ENCODE measurements at regions not wholly inside any gene's neighbourhood (a gene's known extent, or its start where the extent isn't known, plus 50 kb on each side); places are given as distances from the start of the nearest gene placed in this dataset.

DNA sequence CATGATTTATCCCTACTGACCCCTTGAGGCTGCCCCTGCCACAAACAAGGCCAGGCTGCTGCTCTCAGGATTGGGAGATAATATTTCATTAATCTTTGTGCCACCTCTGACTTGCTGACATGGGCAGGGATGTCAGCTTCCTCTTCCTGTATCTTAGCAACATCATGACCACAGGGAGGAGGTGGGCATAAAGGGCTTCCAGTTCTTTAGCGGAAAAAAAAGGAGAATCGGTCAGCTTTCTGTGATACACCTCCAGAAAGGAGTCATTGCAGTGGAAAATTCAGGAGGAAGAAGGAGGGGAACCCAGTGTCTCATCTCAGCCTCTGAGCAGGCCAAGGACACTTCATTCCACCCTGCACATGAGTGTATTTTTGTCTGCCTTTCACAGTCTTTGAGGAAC lies 206.8 kb upstream of the SDK2 start:
- Histone ChIP-seq H3K27ac (ENCODE audit: low read depth, low read length, poor library complexity, severe bottlenecking) (no peak overlapping the region), H3K79me2 (ENCODE audit: insufficient read depth, low read length) (no peaks in the 10 kb centered on the region)

DNA sequence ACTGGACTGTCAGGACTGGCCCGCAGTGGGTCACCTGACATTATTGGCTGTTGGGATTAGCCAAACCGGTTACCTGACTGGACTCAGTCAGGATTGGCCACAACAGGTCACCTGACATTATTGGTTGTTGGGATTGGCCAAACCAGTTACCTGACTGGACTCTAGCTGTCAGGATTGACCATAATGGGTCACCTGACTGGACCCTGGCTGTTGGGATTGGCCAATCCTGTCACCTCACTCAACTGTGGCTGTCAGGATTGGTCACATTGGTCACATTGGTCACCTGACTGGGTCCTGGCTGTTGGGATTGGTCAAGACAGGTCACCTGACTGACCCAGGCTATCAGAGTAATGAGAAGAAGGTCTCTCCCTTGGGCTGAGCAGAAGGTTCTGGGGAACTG lies 207.7 kb upstream of the SDK2 start:
- no peaks in the 10 kb centered on the region for H4K20me1 ChIP-seq (ENCODE audit: insufficient read depth, low read length)
- no peaks in the 10 kb centered on the region for H3K9me2 ChIP-seq (ENCODE audit: low read depth, low read length)
- H3K79me2 ChIP-seq (ENCODE audit: insufficient read depth, low read length): no peaks in the 10 kb centered on the region
- H3K4me1 ChIP-seq (ENCODE audit: insufficient read depth, low read length, severe bottlenecking): no peaks in the 10 kb centered on the region
- no peaks in the 10 kb centered on the region for H3F3A ChIP-seq (ENCODE audit: insufficient read depth, low read length)
- H3K27me3 ChIP-seq (ENCODE audit: insufficient read depth, low read length): no peaks in the 10 kb centered on the region; the same call in 1 of the 2 replicates
- no peak overlapping the region for H3K4me3 ChIP-seq (ENCODE audit: low read depth, low read length, poor library complexity, severe bottlenecking)
- no peak overlapping the region for H2AFZ ChIP-seq (ENCODE audit: low read length)
- no peaks in the 10 kb centered on the region for H3K9me3 ChIP-seq (ENCODE audit: low read length)
- H3K36me3 ChIP-seq (ENCODE audit: insufficient read depth, low read length): no peaks in the 10 kb centered on the region
- no peak overlapping the region for H3K4me2 ChIP-seq (ENCODE audit: low read length)
- no peak overlapping the region for H3K9ac ChIP-seq (ENCODE audit: low read length)
- no peak overlapping the region for H3K27ac ChIP-seq (ENCODE audit: low read depth, low read length, poor library complexity, severe bottlenecking)
- TF ChIP-seq, protein P1, sequence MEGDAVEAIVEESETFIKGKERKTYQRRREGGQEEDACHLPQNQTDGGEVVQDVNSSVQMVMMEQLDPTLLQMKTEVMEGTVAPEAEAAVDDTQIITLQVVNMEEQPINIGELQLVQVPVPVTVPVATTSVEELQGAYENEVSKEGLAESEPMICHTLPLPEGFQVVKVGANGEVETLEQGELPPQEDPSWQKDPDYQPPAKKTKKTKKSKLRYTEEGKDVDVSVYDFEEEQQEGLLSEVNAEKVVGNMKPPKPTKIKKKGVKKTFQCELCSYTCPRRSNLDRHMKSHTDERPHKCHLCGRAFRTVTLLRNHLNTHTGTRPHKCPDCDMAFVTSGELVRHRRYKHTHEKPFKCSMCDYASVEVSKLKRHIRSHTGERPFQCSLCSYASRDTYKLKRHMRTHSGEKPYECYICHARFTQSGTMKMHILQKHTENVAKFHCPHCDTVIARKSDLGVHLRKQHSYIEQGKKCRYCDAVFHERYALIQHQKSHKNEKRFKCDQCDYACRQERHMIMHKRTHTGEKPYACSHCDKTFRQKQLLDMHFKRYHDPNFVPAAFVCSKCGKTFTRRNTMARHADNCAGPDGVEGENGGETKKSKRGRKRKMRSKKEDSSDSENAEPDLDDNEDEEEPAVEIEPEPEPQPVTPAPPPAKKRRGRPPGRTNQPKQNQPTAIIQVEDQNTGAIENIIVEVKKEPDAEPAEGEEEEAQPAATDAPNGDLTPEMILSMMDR (IDR thresholded peaks at IDR 0.05; ENCODE audit: low read length): no peak
- no peak for TF ChIP-seq EZH2 (IDR thresholded peaks at IDR 0.05; ENCODE audit: borderline replicate concordance, low read length)

More for the DNA sequence above, 206.8 kb upstream of the SDK2 start:
- no peaks in the 10 kb centered on the region for H3K9me3 ChIP-seq (ENCODE audit: low read length)
- no peaks in the 10 kb centered on the region for H3K36me3 ChIP-seq (ENCODE audit: insufficient read depth, low read length)
- H3K27me3 ChIP-seq (ENCODE audit: insufficient read depth, low read length): no peaks in the 10 kb centered on the region; the same call in 1 of the 2 replicates
- no peak overlapping the region for H3K9ac ChIP-seq (ENCODE audit: low read length)
- no peak overlapping the region for H3K4me3 ChIP-seq (ENCODE audit: low read depth, low read length, poor library complexity, severe bottlenecking)
- no peaks in the 10 kb centered on the region for H3F3A ChIP-seq (ENCODE audit: insufficient read depth, low read length)
- no peak overlapping the region for H3K4me2 ChIP-seq (ENCODE audit: low read length)
- no peaks in the 10 kb centered on the region for H4K20me1 ChIP-seq (ENCODE audit: insufficient read depth, low read length)
- TF ChIP-seq EZH2 (IDR thresholded peaks at IDR 0.05; ENCODE audit: borderline replicate concordance, low read length): no peak
- TF ChIP-seq, protein P1 (IDR thresholded peaks at IDR 0.05; ENCODE audit: low read length): no peak
- H2AFZ ChIP-seq (ENCODE audit: low read length): no peak overlapping the region
- H3K9me2 ChIP-seq (ENCODE audit: low read depth, low read length): no peaks in the 10 kb centered on the region
- H3K4me1 ChIP-seq (ENCODE audit: insufficient read depth, low read length, severe bottlenecking): no peaks in the 10 kb centered on the region

DNA sequence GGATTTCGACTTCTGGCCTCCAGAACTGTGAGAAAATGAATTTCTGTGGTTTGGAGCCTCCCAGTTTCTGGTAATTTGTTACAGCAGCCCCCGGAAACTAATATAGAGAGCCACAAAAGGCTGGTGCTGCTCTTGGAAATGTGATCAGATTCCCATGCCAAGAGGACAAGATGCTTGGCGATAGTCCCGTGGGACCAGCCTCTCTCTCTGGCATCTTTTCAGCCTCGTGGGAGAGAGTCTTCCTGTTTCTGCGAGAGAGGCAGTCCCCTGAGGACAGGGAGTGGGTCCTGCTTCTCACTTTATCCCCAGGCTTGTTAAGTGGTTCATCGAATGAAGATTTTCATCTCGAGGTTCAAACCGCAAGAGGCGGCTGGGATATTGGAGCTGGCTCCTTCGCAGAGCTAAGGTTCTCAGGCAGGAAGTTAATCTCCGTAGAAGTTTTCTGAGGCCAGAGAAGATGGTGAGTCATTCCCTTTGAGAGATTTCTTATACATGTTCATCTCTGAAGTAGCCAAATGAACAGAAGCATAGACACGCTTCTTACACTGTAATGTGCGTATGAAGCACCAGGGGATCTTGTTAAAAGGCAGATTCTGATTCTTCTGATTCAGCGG lies 211.6 kb upstream of the SDK2 start:
- H3K4me2 ChIP-seq (ENCODE audit: low read length): no peak overlapping the region
- H3K9me2 ChIP-seq (ENCODE audit: low read depth, low read length): no peaks in the 10 kb centered on the region
- H3K27me3 ChIP-seq (ENCODE audit: insufficient read depth, low read length): no peaks in the 10 kb centered on the region; the same call in 1 of the 2 replicates
- no peak overlapping the region for H3K4me3 ChIP-seq (ENCODE audit: low read depth, low read length, poor library complexity, severe bottlenecking)
- H3K36me3 ChIP-seq (ENCODE audit: insufficient read depth, low read length): no peaks in the 10 kb centered on the region
- no peak overlapping the region for H3K27ac ChIP-seq (ENCODE audit: low read depth, low read length, poor library complexity, severe bottlenecking)
- H3K79me2 ChIP-seq (ENCODE audit: insufficient read depth, low read length): no peaks in the 10 kb centered on the region
- H3K9ac ChIP-seq (ENCODE audit: low read length): no peak overlapping the region
- no peaks in the 10 kb centered on the region for H3K4me1 ChIP-seq (ENCODE audit: insufficient read depth, low read length, severe bottlenecking)
- H3F3A ChIP-seq (ENCODE audit: insufficient read depth, low read length): no peaks in the 10 kb centered on the region
- no peaks in the 10 kb centered on the region for H4K20me1 ChIP-seq (ENCODE audit: insufficient read depth, low read length)
- no peak overlapping the region for H2AFZ ChIP-seq (ENCODE audit: low read length)
- no peaks in the 10 kb centered on the region for H3K9me3 ChIP-seq (ENCODE audit: low read length)
- TF ChIP-seq, protein P1 (IDR thresholded peaks at IDR 0.05; ENCODE audit: low read length): no peak

Data from OCI-LY1 (cell line).